SK-N-SH (cell line): ENCODE measurements at regions not wholly inside any gene's neighbourhood (a gene's known extent, or its start where the extent isn't known, plus 50 kb on each side); places are given as distances from the start of the nearest gene placed in this dataset.

ENCODE experiments used
- CTCF ChIA-PET: fragments of 300-600, 350-600 bp; formaldehyde crosslinking; extraction: SDS; loops from one replicate; lab custom pipeline; 2021; lab: Yijun Ruan, JAX
- POLR2A ChIA-PET: fragments of 350-600 bp; sonication (Branson Sonifier 250); formaldehyde crosslinking; extraction: SDS; loops from one replicate; lab custom pipeline; 2020; ENCODE audit warnings: antibody characterized with exemption, inconsistent platforms; lab: Yijun Ruan, JAX
- DNase-seq: peaks from one replicate; pipeline ENCODE4 v3.0.0; 2012
- H2AFZ ChIP-seq: fragments of 200-600 bp; sonication (generic); 2 replicates; pipeline ENCODE4 v1.8.1; 2016; ENCODE audit warnings: antibody characterized with exemption, mild to moderate bottlenecking, low read depth
- H3F3A ChIP-seq: fragments of 200-600 bp; sonication (generic); replicated peaks from 2 replicates; pipeline ENCODE3; 2016; ENCODE audit warnings: antibody characterized with exemption, mild to moderate bottlenecking; ENCODE audit not compliant: insufficient read depth
- H3K27ac ChIP-seq, 2 experiments: fragments of 200-500 bp in 1 of 2; fragments of 200-600 bp in 1 of 2; sonication (Bioruptor generic) in 1 of 2; sonication (generic), shearing (Covaris generic) in 1 of 2; 2 replicates each; pipeline versions ENCODE4 v1.5.1 to v1.6.1; 2014 to 2016; ENCODE audit warnings: low read depth in 2 of 2, inconsistent platforms in 1 of 2, low read length in 1 of 2, mild to moderate bottlenecking in 1 of 2, mixed read lengths in 1 of 2
- H3K27me3 ChIP-seq: fragments of 200-600 bp; sonication (generic), shearing (Covaris generic); 2 replicates; pipeline ENCODE4 v1.6.1; 2016; ENCODE audit warnings: mixed run types; ENCODE audit not compliant: insufficient read depth
- H3K36me3 ChIP-seq, 2 experiments: fragments of 200-500 bp in 1 of 2; fragments of 200-600 bp in 1 of 2; sonication (Bioruptor generic) in 1 of 2; sonication (generic) in 1 of 2; replicated peaks in 1 of 2; 2 replicates each; pipeline versions ENCODE3 to v1.5.1; 2014 to 2016; ENCODE audit warnings: low read length in 1 of 2, mild to moderate bottlenecking in 1 of 2; ENCODE audit not compliant: insufficient read depth in 2 of 2, control insufficient read depth in 1 of 2
- H3K4me1 ChIP-seq, 2 experiments: fragments of 200-500 bp in 1 of 2; fragments of 200-600 bp in 1 of 2; sonication (Bioruptor generic) in 1 of 2; sonication (generic), shearing (Covaris generic) in 1 of 2; 2 replicates each; pipeline versions ENCODE4 v1.5.1 to v1.6.1; 2014 to 2016; ENCODE audit warnings: low read depth in 1 of 2, low read length in 1 of 2, mixed run types in 1 of 2; ENCODE audit not compliant: insufficient read depth in 2 of 2, control insufficient read depth in 1 of 2
- H3K4me2 ChIP-seq: fragments of 200-600 bp; sonication (generic), shearing (Covaris generic); 2 replicates; pipeline ENCODE4 v1.6.1; 2017; ENCODE audit warnings: mixed run types
- H3K4me3 ChIP-seq, 2 experiments: fragments of 200-500 bp in 1 of 2; fragments of 200-600 bp in 1 of 2; sonication (Bioruptor generic) in 1 of 2; sonication (generic), shearing (Covaris generic) in 1 of 2; 2 replicates each; pipeline versions ENCODE4 v1.5.1 to v1.8.1; 2014 to 2016; ENCODE audit warnings: low read depth in 2 of 2, inconsistent platforms in 1 of 2, low read length in 1 of 2, mild to moderate bottlenecking in 1 of 2, mixed read lengths in 1 of 2, moderate library complexity in 1 of 2
- H3K79me2 ChIP-seq: fragments of 200-600 bp; sonication (generic); 2 replicates; pipeline ENCODE4 v1.8.1; 2017; ENCODE audit warnings: mild to moderate bottlenecking; ENCODE audit not compliant: insufficient read depth
- H3K9ac ChIP-seq: fragments of 200-600 bp; sonication (generic); 2 replicates; pipeline ENCODE4 v1.6.1; 2017; ENCODE audit warnings: mixed run types
- H3K9me2 ChIP-seq: fragments of 200-600 bp; sonication (generic); 2 replicates; pipeline ENCODE4 v1.6.1; 2017; ENCODE audit warnings: mixed run types
- H3K9me3 ChIP-seq: fragments of 200-600 bp; sonication (generic); 2 replicates; pipeline ENCODE4 v1.6.1; 2017; ENCODE audit warnings: mixed run types, mild to moderate bottlenecking, moderate library complexity
- H4K20me1 ChIP-seq: fragments of 200-600 bp; sonication (generic); 2 replicates; pipeline ENCODE4 v1.6.1; 2017; ENCODE audit warnings: mild to moderate bottlenecking, mixed run types; ENCODE audit not compliant: insufficient read depth
- CHD2 ChIP-seq: fragments of 150-350 bp; IDR thresholded peaks from 2 replicates; pipeline ENCODE4 v1.6.1; 2018; ENCODE audit warnings: low read length; ENCODE audit not compliant: partially characterized antibody
- FOSL2 ChIP-seq: IDR thresholded peaks from 2 replicates; pipeline ENCODE4 v1.4.0; 2012; ENCODE audit warnings: low read depth, mild to moderate bottlenecking, moderate library complexity, borderline replicate concordance
- FOXJ3 ChIP-seq: sonication (generic); formaldehyde crosslinking; IDR thresholded peaks from 2 replicates; pipeline ENCODE4 v1.5.1; 2020; ENCODE audit warnings: mild to moderate bottlenecking, missing genetic modification reagents
- NRF1 ChIP-seq: IDR thresholded peaks from 2 replicates; pipeline ENCODE4 v1.6.1; 2012; ENCODE audit warnings: low read depth, mild to moderate bottlenecking, low read length
- TCF12 ChIP-seq: IDR thresholded peaks from 2 replicates; pipeline ENCODE4 v1.4.0; 2012
- YY1 ChIP-seq: IDR thresholded peaks from 2 replicates; pipeline ENCODE4 v1.4.0; 2012; ENCODE audit warnings: low read depth, mild to moderate bottlenecking
- WGBS: methylation state at CpG from one replicate; pipeline ENCODE4 v1.1.6; 2017; ENCODE audit warnings: low lambda C conversion rate; 5-methylcytosine and 5-hydroxymethylcytosine counted together
- TF ChIP-seq, protein P1 (sequence below): IDR thresholded peaks from 2 replicates; pipeline ENCODE4 v1.6.1; 2012; ENCODE audit warnings: mild to moderate bottlenecking, low read depth, low read length, moderate library complexity
- TF ChIP-seq, protein P2 (sequence below): IDR thresholded peaks from 2 replicates; pipeline ENCODE4 v1.4.0; 2012; ENCODE audit warnings: low read depth, borderline replicate concordance
- TF ChIP-seq, protein P3 (sequence below): fragments of 200-600 bp; sonication (generic); IDR thresholded peaks from 2 replicates; pipeline ENCODE4 v1.6.1; 2017; ENCODE audit warnings: antibody characterized with exemption, mild to moderate bottlenecking, moderate library complexity

DNA sequence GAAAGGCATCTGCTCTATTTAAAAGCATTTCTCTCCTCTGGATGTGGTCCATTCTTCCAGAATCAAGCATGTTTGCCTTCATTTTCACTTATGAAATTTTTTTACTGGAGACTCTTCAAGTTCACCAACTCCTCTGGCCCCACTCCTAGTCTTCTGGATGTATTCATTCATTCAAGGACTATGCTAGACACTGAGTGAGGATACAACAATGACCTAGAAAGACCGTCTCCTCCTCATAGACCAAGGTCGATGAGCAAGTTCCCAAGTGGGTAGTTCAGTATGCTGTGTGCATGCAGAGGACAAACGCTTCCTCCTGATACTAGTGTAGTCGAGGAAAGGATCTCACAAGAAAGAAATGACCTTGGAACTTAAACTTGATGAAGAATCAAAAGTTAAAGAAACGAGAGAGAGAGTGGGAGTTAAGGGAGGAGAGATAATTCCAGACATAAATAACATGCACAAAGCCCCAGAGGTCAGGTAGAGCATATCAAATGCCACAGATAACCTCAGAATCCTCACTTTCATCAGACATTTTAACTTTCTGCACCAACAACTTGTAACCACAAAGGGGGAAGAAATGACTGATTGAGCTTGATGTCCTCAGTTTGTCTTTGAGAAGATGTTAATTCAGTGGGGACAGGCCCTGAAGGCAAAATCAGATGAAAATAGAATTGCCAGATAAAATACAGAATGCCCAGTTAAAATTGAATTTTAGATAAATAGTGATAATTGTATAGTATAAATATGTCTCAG is 149.4 kb downstream of the IMPG2 start:
- DNase-seq = no peak
- Histone ChIP-seq H3K9me3 (no peaks in the 10 kb centered on the region), H3K4me2 (no peak overlapping the region), H3K27me3 (no peaks in the 10 kb centered on the region), H3K36me3 (no peaks in the 10 kb centered on the region), H3K4me1 (peaks cover 0 to 2% of the 10 kb centered on the region in 2 experiments; a peak in 1 of 4 replicates)
- WGBS = 67% methylated on average over 5 of the region's 5 CpGs
- no peak for TF ChIP-seq FOXJ3 (CRISPR knock-in tag)
- no peak for TF ChIP-seq FOSL2
- no peak for TF ChIP-seq YY1
- no peak for TF ChIP-seq NRF1
- TF ChIP-seq, protein P1, sequence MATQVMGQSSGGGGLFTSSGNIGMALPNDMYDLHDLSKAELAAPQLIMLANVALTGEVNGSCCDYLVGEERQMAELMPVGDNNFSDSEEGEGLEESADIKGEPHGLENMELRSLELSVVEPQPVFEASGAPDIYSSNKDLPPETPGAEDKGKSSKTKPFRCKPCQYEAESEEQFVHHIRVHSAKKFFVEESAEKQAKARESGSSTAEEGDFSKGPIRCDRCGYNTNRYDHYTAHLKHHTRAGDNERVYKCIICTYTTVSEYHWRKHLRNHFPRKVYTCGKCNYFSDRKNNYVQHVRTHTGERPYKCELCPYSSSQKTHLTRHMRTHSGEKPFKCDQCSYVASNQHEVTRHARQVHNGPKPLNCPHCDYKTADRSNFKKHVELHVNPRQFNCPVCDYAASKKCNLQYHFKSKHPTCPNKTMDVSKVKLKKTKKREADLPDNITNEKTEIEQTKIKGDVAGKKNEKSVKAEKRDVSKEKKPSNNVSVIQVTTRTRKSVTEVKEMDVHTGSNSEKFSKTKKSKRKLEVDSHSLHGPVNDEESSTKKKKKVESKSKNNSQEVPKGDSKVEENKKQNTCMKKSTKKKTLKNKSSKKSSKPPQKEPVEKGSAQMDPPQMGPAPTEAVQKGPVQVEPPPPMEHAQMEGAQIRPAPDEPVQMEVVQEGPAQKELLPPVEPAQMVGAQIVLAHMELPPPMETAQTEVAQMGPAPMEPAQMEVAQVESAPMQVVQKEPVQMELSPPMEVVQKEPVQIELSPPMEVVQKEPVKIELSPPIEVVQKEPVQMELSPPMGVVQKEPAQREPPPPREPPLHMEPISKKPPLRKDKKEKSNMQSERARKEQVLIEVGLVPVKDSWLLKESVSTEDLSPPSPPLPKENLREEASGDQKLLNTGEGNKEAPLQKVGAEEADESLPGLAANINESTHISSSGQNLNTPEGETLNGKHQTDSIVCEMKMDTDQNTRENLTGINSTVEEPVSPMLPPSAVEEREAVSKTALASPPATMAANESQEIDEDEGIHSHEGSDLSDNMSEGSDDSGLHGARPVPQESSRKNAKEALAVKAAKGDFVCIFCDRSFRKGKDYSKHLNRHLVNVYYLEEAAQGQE = no peak
- no peak for TF ChIP-seq TCF12
- TF ChIP-seq, protein P2, sequence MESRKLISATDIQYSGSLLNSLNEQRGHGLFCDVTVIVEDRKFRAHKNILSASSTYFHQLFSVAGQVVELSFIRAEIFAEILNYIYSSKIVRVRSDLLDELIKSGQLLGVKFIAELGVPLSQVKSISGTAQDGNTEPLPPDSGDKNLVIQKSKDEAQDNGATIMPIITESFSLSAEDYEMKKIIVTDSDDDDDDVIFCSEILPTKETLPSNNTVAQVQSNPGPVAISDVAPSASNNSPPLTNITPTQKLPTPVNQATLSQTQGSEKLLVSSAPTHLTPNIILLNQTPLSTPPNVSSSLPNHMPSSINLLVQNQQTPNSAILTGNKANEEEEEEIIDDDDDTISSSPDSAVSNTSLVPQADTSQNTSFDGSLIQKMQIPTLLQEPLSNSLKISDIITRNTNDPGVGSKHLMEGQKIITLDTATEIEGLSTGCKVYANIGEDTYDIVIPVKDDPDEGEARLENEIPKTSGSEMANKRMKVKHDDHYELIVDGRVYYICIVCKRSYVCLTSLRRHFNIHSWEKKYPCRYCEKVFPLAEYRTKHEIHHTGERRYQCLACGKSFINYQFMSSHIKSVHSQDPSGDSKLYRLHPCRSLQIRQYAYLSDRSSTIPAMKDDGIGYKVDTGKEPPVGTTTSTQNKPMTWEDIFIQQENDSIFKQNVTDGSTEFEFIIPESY = no peak
- TF ChIP-seq CHD2 = no peak
- TF ChIP-seq, protein P3, sequence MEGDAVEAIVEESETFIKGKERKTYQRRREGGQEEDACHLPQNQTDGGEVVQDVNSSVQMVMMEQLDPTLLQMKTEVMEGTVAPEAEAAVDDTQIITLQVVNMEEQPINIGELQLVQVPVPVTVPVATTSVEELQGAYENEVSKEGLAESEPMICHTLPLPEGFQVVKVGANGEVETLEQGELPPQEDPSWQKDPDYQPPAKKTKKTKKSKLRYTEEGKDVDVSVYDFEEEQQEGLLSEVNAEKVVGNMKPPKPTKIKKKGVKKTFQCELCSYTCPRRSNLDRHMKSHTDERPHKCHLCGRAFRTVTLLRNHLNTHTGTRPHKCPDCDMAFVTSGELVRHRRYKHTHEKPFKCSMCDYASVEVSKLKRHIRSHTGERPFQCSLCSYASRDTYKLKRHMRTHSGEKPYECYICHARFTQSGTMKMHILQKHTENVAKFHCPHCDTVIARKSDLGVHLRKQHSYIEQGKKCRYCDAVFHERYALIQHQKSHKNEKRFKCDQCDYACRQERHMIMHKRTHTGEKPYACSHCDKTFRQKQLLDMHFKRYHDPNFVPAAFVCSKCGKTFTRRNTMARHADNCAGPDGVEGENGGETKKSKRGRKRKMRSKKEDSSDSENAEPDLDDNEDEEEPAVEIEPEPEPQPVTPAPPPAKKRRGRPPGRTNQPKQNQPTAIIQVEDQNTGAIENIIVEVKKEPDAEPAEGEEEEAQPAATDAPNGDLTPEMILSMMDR = no peak
- TF ChIP-seq, all 33 proteins: peak for 0
- POLR2A ChIA-PET = no interaction called here
- Histone ChIP-seq H3K9ac (no peak overlapping the region), H4K20me1 (no peaks in the 10 kb centered on the region), H3K4me3 (no peak overlapping the region), H3F3A (no peaks in the 10 kb centered on the region), H3K27ac (peak overlapping the region in 1 of 2 experiments; percentile 55; a peak in 1 of 4 replicates), H3K9me2 (no peaks in the 10 kb centered on the region), H2AFZ (no peak overlapping the region), H3K79me2 (no peaks in the 10 kb centered on the region)
- CTCF ChIA-PET = interaction anchor here (0.9 kb wide), 1 partner anchor 25 kb away, joined by 3 read pairs; no protein-coding TSS in a partner anchor
